NCI-H748 (cell line): ENCODE measurements at regions not wholly inside any gene's neighbourhood (a gene's known extent, or its start where the extent isn't known, plus 50 kb on each side); places are given as distances from the start of the nearest gene placed in this dataset.
"Not testable (repeated sequence)": the region's sequence is repeated elsewhere in the genome, so short reads cannot be mapped to it uniquely, and the experiment has no call there.

ENCODE experiments used
- DNase-seq: peaks from one replicate; lab custom pipeline; 2025; ENCODE audit not compliant: unreplicated experiment; lab: John Stamatoyannopoulos, UW

DNA sequence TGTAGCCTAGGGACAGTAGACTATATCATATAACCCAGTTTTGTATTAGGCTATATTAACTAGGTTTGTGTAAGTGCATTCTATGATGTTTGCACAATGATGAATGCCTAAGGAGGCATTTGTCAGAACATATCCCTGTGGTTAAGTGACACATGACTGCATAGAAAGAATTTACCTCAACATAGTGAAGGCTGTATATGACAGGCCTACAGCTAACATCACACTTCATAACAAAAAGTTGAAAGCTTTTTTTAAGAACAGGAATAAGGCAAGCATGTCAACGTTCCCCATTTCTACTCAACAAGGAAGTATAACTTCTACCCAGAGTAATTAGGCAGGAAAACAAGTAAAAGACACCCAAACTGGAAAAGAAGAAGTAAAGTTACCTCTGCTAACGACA is 165.9 kb upstream of the NDST4 start:
- DNase-seq: no peak

- no peak for DNase-seq
Observed at GRCh38 chr4:115278830-115279229, 165.4 kb upstream of the NDST4 start.

DNA sequence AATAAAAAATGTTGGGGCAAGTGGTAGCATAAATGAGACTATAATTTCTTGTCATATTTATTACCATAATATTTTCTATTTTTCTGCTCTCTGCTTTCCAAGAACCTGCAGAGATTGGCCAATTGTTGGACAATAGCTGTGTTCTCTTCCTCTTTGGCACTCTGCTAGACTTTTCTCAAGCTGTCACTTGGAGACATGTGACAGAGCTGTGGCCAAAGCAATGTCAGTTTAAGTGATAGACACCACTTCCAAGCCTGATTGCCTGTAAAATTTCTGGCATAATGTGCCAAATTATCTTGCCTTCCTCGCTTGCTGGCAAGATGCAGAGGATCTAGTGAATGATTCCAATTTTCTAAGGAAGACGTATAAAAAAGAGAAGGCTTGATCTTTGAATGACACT is 162.2 kb upstream of the NDST4 start:
- DNase-seq: no peak

GRCh38 chr4:115274545-115274944 is 161.1 kb upstream of the NDST4 start:
- peak; percentile 12 for DNase-seq

DNA sequence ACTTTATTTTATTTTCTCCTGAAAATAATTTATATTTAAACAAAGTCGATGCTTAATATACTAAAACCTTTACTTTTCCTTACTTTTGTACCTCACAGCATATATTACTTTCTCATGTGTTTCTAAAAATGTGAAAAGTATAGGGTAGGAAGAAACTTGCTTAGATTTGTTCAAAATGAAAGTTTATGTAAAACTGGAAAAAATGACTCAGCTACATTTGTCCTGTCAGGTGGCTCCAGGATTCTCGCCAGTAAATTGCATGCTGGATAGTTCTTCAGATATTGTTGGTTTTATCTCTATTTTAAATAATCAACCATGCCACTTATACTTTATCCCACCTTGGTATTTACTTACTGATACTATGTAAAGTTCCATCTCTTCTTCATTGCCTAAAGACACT is 159.2 kb upstream of the NDST4 start:
- DNase-seq: no peak

- no peak for DNase-seq
Observed at GRCh38 chr4:115272185-115272584, 158.8 kb upstream of the NDST4 start.

DNA sequence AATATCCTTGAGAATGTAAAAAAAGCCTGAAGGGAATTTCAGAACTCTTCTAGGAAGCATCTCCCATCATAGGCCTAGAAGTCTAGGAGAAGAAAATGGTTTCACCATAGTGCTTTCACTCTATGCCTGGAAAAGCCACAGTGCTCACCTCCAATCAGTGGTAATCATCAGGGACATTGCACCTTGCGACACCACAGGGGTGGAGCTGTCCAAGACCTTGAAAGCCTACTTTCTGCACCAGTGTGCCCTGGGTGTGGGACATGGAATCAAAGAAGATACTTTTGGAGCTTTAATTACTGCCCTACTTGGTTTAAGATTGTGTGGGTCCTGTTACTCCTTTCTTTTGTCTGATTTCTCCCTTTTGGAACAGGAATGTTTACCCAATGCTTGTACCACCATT is 146.8 kb upstream of the NDST4 start:
- no peak for DNase-seq

- no peak for DNase-seq
Observed at GRCh38 chr4:115259642-115260041, 146.2 kb upstream of the NDST4 start.

DNA sequence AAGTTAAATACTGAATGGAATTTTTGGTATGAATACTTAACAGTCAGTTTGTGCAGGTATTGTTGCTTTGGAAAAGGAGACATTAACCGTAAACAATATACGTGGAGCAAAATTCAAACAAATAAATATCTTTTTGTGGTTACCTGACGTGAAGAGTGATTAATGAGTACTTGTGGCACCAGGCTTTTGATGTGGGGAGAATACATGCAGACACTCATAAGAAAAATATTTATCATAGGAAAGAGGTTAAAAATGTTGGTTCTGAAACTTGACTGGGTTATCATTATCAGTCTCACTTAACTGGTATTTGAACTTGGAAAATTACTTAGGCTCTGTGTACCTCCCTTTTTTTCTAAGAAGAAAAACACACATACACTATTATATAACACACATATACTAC is 136.4 kb upstream of the NDST4 start:
- no peak for DNase-seq

DNA sequence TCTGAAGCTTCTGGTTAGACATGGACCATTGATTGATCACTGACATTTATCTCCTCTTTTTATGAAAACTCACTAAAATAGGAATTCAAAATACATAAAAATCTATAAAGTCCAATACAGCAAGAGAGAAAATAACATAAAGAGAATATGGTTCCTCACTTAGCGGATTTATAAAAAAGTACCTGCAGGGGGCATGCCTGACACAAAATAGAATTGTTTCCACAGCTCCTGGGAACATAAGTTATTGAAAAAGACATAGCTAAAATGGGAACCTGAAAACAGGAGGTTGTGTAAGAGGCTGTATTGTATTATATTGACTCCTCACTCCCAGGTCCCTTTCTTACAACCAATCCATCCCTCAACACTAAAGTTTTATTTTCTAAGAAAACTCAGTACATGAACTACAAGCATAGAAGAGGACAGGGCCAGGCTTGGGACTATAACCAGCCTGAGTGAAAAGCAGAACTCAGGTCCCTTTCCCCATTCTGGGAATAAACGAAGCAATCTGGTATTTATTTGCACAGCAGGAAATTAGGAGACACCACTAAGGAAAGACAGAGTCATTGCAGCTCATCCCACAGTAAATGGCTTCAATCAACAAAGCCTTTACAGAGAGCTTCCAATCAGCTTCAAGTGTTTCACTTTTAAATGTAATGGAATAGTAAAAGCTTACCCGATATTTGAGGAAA is 121.1 kb upstream of the NDST4 start:
- peak; percentile 78 for DNase-seq

DNA sequence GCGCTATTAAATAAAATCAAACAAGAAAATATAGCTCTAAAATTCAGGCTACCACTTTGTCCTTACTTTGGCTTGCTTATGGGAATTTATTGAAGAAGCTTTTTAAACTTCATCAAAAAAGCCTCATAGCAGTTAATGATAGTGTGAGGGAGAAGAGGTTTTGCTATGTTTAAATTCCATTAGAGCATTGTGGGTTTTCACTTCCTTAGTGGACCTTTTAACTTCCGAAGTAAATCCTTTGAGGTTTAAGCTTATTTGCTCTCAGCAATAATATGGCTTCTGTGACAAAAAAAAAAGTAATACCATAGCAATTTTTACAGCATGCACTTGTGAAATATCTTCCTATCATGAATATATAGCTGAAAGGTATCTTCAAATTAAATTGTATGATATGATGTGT is 120.2 kb upstream of the NDST4 start:
- no peak for DNase-seq

- no peak for DNase-seq
Observed at GRCh38 chr4:115229873-115230272, 116.5 kb upstream of the NDST4 start.

DNA sequence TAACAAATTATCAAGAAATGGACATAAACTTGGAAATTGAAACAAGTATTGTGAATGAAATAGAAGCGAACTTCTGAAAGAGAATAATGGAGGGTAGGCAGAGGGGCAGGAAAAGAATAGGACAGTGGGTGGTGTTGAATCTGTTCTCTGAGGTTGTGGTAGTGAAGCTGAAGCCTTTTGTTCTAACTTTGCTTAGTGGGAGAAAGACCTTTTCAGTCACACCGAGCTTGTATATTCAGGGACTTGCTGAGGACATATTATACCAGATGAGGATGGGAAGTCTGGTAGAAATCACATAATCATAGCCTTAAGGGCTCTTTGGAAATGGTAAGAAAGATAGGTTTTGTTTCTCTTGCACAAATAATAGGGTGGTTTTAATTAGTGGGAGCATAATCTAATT is 115.4 kb upstream of the NDST4 start:
- no peak for DNase-seq

DNA sequence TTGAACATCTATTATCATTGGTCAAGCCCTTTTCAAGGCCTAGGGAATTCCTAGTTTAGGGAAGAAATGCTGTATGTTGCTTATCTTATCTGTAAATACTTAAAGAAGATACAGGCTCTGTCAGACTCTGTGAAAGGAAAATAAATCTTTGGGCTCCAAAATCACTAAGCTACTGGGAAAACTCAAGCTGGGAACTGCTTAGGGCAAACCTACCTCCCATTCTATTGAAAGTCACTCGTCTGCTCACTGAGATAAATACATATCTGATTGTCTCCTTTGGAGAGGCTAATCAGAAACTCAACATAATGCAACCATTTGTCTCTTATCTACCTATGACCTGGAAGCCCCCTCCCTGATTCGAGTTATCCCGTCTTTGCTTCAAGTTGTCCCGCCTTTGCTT is 108.6 kb upstream of the NDST4 start:
- no peak for DNase-seq

GRCh38 chr4:115219862-115220261 is 106.4 kb upstream of the NDST4 start:
- no peak for DNase-seq

DNA sequence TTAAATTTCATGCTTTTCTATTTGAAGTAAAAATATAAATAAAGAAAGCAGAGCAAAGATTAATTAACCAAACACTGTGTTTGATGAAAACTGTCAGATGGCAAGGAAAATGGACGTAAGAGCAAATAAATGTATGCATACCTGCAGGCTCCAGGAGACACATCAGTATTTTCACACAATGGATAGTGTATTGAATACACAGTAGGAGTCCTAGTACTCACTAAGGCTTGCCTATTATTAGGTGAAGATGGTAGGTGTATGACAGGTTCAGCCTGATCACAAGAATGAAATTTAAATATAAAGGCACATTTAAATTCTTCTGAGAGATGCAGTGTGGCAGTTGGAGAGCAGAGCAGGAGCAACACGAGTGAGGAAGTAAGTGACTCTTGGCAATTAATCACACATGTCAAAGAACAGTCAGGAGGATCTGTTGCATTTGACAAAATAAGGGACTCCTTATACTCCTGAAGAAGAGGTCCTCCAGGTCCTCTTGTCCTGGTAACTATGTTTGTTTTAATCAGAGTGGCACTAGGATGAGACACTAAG is 106.0 kb upstream of the NDST4 start:
- peak; percentile 11 for DNase-seq

GRCh38 chr4:115215935-115216334 is 102.5 kb upstream of the NDST4 start:
- no peak for DNase-seq

GRCh38 chr4:115213716-115214115 is 100.3 kb upstream of the NDST4 start:
- no peak for DNase-seq

DNA sequence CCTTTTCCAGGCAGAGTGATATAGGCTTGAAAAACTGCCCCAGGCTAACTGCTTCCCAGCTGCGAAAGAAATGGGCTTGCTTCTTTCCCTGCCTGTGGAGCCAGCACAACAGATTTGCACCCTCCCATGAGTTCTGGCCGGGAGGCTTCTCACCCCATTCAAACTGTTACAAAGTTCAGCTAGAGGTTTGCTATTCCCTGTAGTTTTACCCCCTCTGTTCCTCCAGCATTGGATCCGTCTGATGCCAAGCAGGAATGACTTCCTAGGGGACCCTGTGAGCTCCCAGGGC is 87.6 kb upstream of the NDST4 start:
- DNase-seq: no peak

GRCh38 chr4:115200201-115201041 is 87.0 kb upstream of the NDST4 start:
- DNase-seq: not testable (repeated sequence)

GRCh38 chr4:115194612-115195011 is 81.2 kb upstream of the NDST4 start:
- not testable (repeated sequence) for DNase-seq

DNA sequence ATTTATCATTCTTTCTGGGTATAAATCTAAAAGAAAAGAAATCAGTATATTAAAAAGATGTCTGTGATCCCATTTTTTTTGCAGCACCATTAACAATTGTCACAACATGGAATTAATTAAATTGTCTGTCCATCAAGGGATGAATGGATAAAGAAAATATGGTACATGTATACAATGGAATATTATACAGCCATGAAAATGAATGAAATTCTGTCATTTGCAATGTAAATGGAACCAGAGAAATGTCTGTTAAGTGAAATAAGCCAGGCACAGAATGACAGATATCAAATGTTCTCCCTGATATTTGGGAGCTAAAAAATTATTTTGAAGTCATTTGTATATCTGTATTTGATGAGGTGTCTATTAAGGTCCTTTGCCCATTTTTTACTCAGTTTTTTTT is 77.1 kb upstream of the NDST4 start:
- DNase-seq: no peak

- no peak for DNase-seq
Observed at GRCh38 chr4:115187136-115187535, 73.7 kb upstream of the NDST4 start.
